ENCODE measurements at regions not wholly inside any gene's neighbourhood (a gene's known extent, or its start where the extent isn't known, plus 50 kb on each side); places are given as distances from the start of the nearest gene placed in this dataset.

DNA sequence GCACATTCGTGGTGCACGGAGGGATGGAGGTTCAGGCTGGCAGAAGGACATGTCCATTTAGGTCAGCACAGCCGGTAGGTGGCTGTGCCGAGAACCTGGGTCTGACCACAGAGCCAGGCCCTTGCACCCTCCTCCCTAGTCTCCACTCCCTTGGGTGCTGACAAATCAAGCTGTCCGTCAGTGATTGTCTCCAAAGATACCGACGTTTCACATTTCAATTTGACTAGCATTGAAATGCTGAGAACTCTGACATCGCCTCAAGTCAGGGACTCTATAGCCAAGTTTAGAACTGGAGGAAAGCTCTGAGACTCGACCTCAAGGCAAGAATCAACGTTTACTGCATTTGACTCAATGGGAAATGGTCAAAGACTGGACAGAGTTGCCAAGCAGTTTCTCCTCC lies 1321.1 kb downstream of the TBC1D22A start:
- no peak overlapping the region for H3K27ac ChIP-seq
- TF ChIP-seq, protein P1, sequence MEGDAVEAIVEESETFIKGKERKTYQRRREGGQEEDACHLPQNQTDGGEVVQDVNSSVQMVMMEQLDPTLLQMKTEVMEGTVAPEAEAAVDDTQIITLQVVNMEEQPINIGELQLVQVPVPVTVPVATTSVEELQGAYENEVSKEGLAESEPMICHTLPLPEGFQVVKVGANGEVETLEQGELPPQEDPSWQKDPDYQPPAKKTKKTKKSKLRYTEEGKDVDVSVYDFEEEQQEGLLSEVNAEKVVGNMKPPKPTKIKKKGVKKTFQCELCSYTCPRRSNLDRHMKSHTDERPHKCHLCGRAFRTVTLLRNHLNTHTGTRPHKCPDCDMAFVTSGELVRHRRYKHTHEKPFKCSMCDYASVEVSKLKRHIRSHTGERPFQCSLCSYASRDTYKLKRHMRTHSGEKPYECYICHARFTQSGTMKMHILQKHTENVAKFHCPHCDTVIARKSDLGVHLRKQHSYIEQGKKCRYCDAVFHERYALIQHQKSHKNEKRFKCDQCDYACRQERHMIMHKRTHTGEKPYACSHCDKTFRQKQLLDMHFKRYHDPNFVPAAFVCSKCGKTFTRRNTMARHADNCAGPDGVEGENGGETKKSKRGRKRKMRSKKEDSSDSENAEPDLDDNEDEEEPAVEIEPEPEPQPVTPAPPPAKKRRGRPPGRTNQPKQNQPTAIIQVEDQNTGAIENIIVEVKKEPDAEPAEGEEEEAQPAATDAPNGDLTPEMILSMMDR (conservative IDR thresholded peaks at IDR 0.05), result no peak

DNA sequence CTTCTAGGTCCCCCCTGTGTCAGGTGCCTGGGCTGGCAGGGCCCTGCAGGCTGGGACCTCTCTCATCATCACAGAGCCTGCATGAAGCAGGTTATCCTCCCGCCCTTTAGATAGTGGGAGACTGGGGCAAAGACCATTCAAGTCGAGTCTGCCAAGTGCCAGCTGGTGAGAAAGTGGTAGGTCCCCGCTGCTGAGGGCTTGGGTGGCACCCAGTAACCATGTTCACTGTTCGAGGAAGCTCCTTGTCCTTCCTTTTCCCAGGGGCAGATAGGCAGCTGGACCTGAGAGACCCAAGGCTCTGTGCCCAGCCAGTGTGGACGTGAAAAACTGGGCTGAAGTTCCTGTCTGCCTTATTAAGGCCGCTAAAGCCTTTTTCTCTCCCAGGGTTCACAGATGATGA lies 1319.8 kb downstream of the TBC1D22A start:
- TF ChIP-seq, protein P1 (conservative IDR thresholded peaks at IDR 0.05), result no peak

DNA sequence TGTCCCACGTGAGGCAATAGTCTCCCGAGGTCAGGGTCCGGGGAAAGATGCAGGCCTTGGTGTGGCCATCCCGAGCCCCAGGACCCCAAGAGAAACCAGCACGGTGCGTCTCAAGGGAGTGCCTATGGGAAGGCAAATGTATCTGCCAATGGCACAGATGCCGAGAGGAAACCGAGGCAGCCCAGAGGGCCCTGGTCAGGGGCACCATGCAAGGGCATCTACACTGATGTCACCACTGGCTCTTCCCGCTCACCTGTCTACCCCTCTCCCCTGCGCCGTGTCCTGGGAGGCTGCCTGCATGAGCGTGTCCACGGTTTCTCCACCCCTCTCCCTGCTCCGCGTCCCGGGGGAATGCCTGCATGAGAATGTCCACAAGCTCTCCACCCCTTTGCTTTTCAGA lies 1318.8 kb downstream of the TBC1D22A start:
- no peak overlapping the region for H3K27ac ChIP-seq
- TF ChIP-seq, protein P1 (conservative IDR thresholded peaks at IDR 0.05), result no peak

More for the DNA sequence above, 1319.8 kb downstream of the TBC1D22A start:
- H3K27ac ChIP-seq, result no peak overlapping the region

DNA sequence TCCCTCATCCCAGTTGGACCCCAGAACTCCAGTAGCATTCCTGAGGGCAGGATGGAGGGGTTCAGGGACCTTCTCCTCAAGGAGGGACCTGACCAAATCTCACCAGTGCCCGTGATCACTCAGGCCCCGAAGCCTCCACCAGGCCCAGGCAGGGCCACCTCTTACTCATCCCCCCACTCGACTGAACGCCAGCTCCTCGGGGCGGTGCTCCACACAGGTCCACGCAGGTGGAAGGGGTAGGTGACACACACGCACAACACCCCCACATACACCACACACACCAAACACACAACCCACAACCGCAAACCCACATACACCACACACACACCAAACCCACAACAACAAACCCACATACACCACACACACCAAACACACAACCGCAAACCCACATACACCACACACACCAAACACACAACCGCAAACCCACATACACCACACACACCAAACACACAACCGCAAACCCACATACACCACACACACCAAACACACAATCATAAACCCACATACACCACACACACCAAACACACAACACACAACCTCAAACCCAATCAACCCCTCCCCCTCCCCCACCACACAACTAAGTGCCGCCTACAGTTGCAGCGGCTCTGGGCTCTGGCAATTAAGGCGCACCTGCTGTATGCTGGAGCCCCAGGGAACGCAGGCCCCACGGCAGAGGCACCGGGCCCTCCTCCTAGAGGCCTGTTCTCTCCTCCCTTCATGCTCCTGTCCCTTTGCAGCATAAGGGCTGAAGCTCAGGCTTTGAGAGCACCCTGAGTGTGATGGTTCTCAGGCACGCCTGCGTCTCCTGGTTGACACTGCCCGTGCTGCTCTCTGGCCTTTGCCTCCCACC lies 1318.1 kb downstream of the TBC1D22A start:
- no peak overlapping the region for H3K27ac ChIP-seq
- TF ChIP-seq, protein P1 (conservative IDR thresholded peaks at IDR 0.05), result no peak

DNA sequence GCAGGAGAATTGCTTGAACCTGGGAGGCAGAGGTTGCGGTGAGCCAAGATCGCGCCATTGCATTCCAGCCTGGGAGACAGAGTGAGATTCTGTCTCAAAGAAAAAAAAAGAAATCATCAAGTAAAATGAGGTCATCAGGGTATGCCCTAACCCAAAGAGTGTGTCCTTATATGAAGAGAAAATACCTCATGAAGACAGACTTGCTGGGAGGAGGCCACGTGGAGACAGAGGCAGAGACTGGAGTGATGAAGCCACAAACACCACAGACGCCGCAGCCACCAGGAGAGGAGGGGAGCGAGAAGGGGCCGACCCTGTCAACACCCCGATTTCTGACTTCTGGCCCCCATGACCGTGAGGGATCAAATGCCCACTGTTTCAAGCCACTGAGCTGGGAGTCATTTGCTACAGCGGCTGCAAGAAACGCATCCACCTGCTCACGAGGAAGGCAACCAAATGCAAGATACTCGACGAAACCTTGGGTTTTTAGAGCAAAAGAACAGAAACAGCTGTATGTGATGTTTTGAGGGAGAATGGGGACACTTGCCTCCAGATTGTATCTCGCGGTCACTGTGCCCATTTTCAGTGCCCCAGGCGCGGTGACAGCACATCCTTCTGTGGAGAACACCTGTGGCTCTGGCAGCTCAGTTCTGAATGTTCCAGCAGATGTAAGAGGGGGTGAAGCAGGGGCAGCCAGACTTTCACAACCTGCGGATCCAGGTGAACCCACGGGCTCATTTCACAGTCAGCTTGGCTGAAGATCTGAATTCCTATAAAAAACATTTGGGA lies 1317.2 kb downstream of the TBC1D22A start:
- TF ChIP-seq, protein P1 (conservative IDR thresholded peaks at IDR 0.05), result no peak

DNA sequence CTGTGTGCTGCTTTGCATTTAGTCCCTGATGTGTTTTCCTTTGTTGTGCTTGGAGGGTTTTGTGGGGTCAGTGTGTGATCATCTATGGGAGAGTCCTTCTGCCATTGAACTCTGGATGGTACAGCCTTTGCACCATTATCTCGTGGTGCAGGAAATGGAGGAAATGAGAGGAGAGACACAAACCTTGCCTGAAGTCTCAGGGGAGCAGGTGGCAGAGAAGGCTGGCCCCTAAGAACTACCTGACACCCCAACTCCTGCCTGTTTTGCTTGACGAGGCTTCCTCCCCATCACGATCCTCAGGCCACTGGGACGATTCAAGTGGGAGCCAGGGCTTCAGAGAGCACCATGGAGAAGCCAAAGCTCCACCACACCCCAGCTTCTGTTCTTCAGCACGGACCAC lies 1316.4 kb downstream of the TBC1D22A start:
- TF ChIP-seq, protein P1 (conservative IDR thresholded peaks at IDR 0.05), result no peak
- no peak overlapping the region for H3K27ac ChIP-seq

More for the DNA sequence above, 1317.2 kb downstream of the TBC1D22A start:
- no peak overlapping the region for H3K27ac ChIP-seq

DNA sequence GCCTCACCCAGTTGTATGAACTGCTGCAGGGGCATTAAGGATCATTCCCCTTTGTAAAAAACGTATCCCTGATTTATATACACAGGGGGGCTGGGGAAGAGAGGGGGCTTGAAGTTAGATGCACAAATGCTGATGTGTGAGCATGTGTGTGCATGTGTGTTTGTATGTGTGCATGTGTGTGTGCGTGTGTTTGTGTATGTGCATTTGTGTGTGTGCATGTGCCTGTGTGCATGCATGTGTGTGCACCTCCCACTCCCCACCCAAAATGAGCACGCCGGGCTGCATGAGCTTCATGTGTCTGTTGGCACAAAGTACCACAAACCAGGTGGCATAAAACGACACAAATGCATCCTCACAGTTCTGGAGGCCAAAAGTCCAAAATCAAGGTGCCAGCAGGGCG lies 1315.2 kb downstream of the TBC1D22A start:
- no peak overlapping the region for H3K27ac ChIP-seq
- TF ChIP-seq, protein P1 (conservative IDR thresholded peaks at IDR 0.05), result no peak

All from VCaP (cell line).